IgD-negative memory B cell (primary cell): ENCODE measurements at regions not wholly inside any gene's neighbourhood (a gene's known extent, or its start where the extent isn't known, plus 50 kb on each side); places are given as distances from the start of the nearest gene placed in this dataset.

ENCODE experiments used
- H3K27ac Mint-ChIP-seq, 3 donors: one replicate each; pipeline ENCODE4 v1.8.0; 2020 to 2022; ENCODE audit warnings: mild to moderate bottlenecking in 3 of 3, mixed read lengths in 3 of 3, moderate library complexity in 1 of 3
- H3K27me3 Mint-ChIP-seq: one replicate; pipeline ENCODE4 v1.8.0; 2021; ENCODE audit warnings: mixed read lengths
- H3K36me3 Mint-ChIP-seq: one replicate; pipeline ENCODE4 v1.8.0; 2020; ENCODE audit warnings: mild to moderate bottlenecking, mixed read lengths
- H3K4me1 Mint-ChIP-seq, 3 donors: one replicate each; pipeline ENCODE4 v1.8.0; 2020 to 2022; ENCODE audit warnings: mixed read lengths in 3 of 3, mild to moderate bottlenecking in 1 of 3
- H3K4me3 Mint-ChIP-seq, 4 donors: one replicate each; pipeline ENCODE4 v1.8.0; 2020 to 2022; ENCODE audit warnings: mild to moderate bottlenecking in 4 of 4, mixed read lengths in 4 of 4, moderate library complexity in 3 of 4
- H3K9me3 Mint-ChIP-seq, 3 donors: one replicate each; pipeline ENCODE4 v1.8.0; 2020 to 2021; ENCODE audit warnings: mixed read lengths in 3 of 3, mild to moderate bottlenecking in 1 of 3

- no peaks in the 10 kb centered on the region for H3K4me1 Mint-ChIP-seq
- no peak overlapping the region for H3K4me3 Mint-ChIP-seq
- no peaks in the 10 kb centered on the region for H3K9me3 Mint-ChIP-seq
- H3K27me3 Mint-ChIP-seq = peaks cover 2% of the 10 kb centered on the region
- no peaks in the 10 kb centered on the region for H3K36me3 Mint-ChIP-seq
- H3K27ac Mint-ChIP-seq = no peak overlapping the region
These were observed 105.0 kb downstream of the VEGFA start for GRCh38 chr6:43874814-43875590.

- Mint-ChIP-seq H3K4me3 (no peak overlapping the region), H3K27me3 (peaks cover 2% of the 10 kb centered on the region), H3K9me3 (no peaks in the 10 kb centered on the region), H3K27ac (no peak overlapping the region), H3K4me1 (no peaks in the 10 kb centered on the region), H3K36me3 (no peaks in the 10 kb centered on the region)
These were observed 104.0 kb downstream of the VEGFA start for GRCh38 chr6:43873806-43874714.

GRCh38 chr6:43871933-43872332 lies 101.9 kb downstream of the VEGFA start:
- H3K36me3 Mint-ChIP-seq = no peaks in the 10 kb centered on the region
- peaks cover 2% of the 10 kb centered on the region for H3K27me3 Mint-ChIP-seq
- no peaks in the 10 kb centered on the region for H3K9me3 Mint-ChIP-seq

DNA sequence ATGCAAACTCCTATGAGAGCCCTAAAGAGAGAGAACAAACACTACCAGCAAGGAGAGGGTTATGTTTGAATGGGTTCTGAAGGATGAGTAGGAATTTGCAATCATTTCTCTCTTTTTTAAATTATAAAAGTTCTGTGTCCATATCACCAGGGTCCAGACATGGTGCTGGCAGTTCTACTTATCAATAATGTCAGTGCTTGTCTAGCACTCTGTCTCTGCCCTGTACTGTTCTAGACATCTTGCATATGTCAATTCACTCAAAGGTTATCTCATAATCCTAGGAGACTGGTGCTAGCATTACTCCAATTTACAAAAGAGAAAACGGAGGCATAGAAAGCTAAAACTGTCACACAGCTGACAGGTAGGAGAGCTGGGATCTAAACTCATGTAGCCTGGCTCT lies 101.3 kb downstream of the VEGFA start:
- no peaks in the 10 kb centered on the region for H3K4me1 Mint-ChIP-seq
- H3K36me3 Mint-ChIP-seq = no peaks in the 10 kb centered on the region
- H3K27me3 Mint-ChIP-seq = peaks cover 5% of the 10 kb centered on the region
- no peaks in the 10 kb centered on the region for H3K9me3 Mint-ChIP-seq
- H3K4me3 Mint-ChIP-seq = no peak overlapping the region
- no peak overlapping the region for H3K27ac Mint-ChIP-seq

More at GRCh38 chr6:43871933-43872332, 101.9 kb downstream of the VEGFA start:
- Mint-ChIP-seq H3K27ac (no peak overlapping the region), H3K4me3 (no peak overlapping the region), H3K4me1 (no peaks in the 10 kb centered on the region)

DNA sequence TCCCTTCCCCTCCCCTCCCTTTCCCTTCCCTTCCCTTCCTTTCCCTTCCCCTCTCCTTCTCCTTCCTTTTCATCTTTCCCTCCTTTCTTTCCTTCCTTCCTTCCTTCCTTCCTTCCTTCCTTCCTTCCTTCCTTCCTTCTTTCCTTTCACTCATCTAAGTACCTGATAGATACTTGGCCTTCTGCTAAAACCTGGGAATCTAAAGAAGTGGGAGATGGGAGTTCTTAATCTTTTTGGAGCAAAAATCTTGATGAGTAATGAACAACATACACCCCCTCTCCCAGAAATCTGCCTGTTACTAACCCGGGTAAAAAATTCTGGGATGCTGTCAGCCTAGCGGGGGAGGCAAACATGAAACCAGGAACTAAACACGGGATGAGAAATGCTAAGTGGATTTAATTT lies 100.7 kb downstream of the VEGFA start:
- H3K27ac Mint-ChIP-seq = no peak overlapping the region
- H3K4me1 Mint-ChIP-seq = no peaks in the 10 kb centered on the region
- no peak overlapping the region for H3K4me3 Mint-ChIP-seq
- no peaks in the 10 kb centered on the region for H3K9me3 Mint-ChIP-seq
- H3K36me3 Mint-ChIP-seq = no peaks in the 10 kb centered on the region
- H3K27me3 Mint-ChIP-seq = peaks cover 10% of the 10 kb centered on the region

DNA sequence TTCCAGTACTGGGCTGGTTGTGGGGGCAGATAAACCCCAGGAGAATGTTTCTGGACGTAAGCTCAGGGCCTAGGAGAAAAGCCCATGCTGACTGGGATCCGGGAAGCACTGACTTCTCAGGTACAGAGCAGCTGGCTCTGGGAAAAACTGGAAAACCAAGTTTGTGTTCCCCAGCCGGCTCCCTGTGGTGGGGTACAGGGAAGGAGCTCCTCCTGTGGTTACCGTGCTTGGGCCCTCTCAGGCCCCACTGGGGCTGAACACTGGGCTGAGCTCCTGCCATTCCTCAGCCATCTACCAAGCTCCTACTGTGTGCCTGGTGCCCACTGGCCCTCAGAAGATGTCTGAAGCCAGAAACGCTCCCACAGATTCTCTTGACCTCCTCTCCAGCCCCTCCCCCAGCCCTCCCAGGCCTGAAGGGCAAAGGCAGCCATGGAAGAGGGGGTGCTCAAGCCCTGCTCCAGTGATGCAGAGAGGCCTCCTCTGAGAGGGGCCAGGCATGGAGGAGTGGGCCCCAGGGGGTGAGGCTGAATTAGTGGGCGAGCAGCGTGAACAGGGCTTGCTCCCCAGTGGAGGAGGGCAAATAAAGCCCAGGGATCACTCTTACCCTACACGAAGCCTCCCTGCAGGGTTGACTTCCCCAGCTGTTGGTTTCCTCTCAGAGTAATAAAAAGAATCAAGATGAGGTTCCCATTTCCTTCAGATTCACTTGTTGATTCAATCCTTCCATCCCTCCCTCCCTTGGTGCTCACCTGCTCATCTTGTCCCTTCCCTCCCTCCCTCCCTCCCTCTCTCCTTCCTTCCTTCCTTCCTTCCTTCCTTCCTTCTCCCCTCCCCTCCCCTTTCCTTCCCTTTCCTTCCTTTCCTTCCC lies 100.0 kb downstream of the VEGFA start:
- H3K36me3 Mint-ChIP-seq = no peaks in the 10 kb centered on the region
- H3K4me1 Mint-ChIP-seq = no peaks in the 10 kb centered on the region
- H3K9me3 Mint-ChIP-seq = no peaks in the 10 kb centered on the region
- no peak overlapping the region for H3K4me3 Mint-ChIP-seq
- H3K27me3 Mint-ChIP-seq = peaks cover 13% of the 10 kb centered on the region
- no peak overlapping the region for H3K27ac Mint-ChIP-seq

DNA sequence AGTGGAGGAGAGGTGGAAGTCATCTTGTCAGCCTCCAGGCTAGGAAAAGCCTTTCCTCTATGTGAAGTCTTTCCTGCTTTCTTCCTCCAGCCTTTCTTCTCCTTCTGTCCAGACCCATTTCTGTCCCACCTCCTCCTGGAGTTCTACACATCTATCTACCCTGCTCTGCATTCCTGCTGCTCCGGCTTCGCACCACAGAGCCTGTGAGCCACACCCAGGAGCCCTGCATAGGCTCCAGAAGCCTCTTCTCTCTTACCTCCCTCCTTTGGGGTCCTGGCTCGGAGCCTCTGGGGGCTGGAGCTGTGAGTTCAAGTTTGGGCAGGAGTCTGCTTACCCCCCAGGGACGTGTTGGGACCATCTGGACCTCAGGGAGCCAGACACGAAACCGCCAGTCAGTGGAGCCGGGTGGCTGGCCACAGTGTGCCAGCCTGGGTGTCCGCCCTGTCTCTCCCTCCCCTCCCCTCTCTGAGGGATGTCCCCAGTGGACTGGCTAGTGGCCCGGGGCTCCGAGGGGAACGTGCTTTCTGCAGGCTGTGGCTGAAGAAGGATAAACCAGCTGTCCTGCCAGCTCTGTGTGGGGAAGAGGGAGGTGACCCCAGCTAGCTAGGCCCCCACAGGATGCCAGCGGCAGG lies 99.2 kb downstream of the VEGFA start:
- H3K36me3 Mint-ChIP-seq = no peaks in the 10 kb centered on the region
- H3K27me3 Mint-ChIP-seq = peaks cover 13% of the 10 kb centered on the region
- no peak overlapping the region for H3K4me3 Mint-ChIP-seq
- no peaks in the 10 kb centered on the region for H3K9me3 Mint-ChIP-seq
- H3K4me1 Mint-ChIP-seq = no peaks in the 10 kb centered on the region
- H3K27ac Mint-ChIP-seq = no peak overlapping the region

DNA sequence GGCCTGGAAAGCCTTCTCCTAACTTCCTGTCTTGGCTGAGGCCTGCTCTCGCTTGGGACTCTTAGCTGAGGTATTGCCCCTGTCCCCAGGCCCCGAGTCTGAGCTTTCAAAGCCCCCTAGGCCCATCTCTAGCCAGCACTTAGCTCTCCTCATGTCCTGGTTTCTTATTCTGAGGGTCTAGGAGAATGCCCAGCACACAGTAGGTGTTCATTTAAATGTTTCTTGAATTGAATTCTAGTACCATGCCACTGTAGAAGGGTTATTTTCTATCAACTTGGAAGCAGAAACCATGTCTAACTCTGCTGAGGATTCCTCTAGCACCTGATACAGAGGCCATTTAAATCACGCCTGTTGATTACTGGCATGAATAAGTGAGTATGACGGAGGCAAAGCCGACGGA lies 98.5 kb downstream of the VEGFA start:
- H3K4me3 Mint-ChIP-seq = no peak overlapping the region
- peak overlapping the region in 1 of 3 donors; percentile 18 for H3K27ac Mint-ChIP-seq
- H3K4me1 Mint-ChIP-seq = no peaks in the 10 kb centered on the region
- H3K27me3 Mint-ChIP-seq = peaks cover 13% of the 10 kb centered on the region
- no peaks in the 10 kb centered on the region for H3K9me3 Mint-ChIP-seq
- H3K36me3 Mint-ChIP-seq = no peaks in the 10 kb centered on the region

DNA sequence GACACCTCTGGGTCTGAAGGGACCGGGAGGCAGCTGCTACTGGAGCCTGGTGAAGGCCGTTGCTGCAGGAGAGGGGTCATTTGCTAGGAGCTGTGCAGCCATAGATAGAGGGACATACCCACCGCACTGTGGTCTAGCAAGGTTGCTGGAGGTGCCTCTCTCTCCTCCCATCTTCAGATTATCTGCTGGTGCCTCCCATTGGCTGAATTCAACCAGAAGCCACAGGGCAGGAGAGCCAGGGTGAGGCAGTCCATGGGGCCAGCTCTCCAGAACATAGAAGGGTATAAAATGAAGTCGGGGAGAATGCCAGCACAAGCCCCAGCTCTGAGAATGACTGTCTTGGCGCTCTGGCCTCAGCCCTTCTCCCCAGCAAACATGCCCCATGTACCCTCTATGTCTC lies 98.0 kb downstream of the VEGFA start:
- H3K4me1 Mint-ChIP-seq = no peaks in the 10 kb centered on the region
- H3K27ac Mint-ChIP-seq = no peak overlapping the region
- H3K27me3 Mint-ChIP-seq = peaks cover 16% of the 10 kb centered on the region
- no peaks in the 10 kb centered on the region for H3K9me3 Mint-ChIP-seq
- H3K4me3 Mint-ChIP-seq = no peak overlapping the region
- no peaks in the 10 kb centered on the region for H3K36me3 Mint-ChIP-seq

DNA sequence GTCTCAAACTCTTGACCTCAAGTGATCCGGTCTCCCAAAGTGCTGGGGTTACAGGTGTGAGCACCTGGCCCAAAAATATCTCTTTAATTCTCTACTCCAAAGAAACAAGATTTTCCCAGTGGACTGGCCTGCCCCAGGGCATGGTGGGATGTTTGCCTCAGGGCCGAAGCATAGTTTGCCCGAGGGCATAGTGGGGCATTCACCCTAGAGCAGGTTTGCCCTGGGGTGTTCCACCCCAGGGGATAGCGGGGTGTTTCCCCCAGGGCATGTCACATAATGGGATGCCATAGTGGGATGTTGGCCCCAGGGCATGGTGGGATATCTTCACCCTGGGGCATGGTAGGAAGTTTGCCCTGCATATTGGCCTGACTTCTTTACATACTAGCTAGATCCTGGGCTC lies 97.2 kb downstream of the VEGFA start:
- Mint-ChIP-seq H3K36me3 (no peaks in the 10 kb centered on the region), H3K9me3 (peaks cover 0 to 2% (median 0%) of the 10 kb centered on the region in 3 donors), H3K4me1 (no peaks in the 10 kb centered on the region), H3K4me3 (no peak overlapping the region), H3K27me3 (peaks cover 14% of the 10 kb centered on the region), H3K27ac (no peak overlapping the region)

GRCh38 chr6:43865932-43866645 lies 96.1 kb downstream of the VEGFA start:
- H3K27ac Mint-ChIP-seq = no peak overlapping the region
- no peaks in the 10 kb centered on the region for H3K36me3 Mint-ChIP-seq
- peaks cover 16% of the 10 kb centered on the region for H3K27me3 Mint-ChIP-seq
- H3K4me3 Mint-ChIP-seq = no peak overlapping the region
- H3K4me1 Mint-ChIP-seq = no peaks in the 10 kb centered on the region
- H3K9me3 Mint-ChIP-seq = peaks cover 0 to 2% (median 0%) of the 10 kb centered on the region in 3 donors

GRCh38 chr6:43865086-43865485 lies 95.1 kb downstream of the VEGFA start:
- peaks cover 16% of the 10 kb centered on the region for H3K27me3 Mint-ChIP-seq
- no peaks in the 10 kb centered on the region for H3K4me1 Mint-ChIP-seq
- H3K36me3 Mint-ChIP-seq = no peaks in the 10 kb centered on the region
- no peak overlapping the region for H3K4me3 Mint-ChIP-seq
- H3K27ac Mint-ChIP-seq = no peak overlapping the region
- peaks cover 0 to 2% (median 0%) of the 10 kb centered on the region in 3 donors for H3K9me3 Mint-ChIP-seq

GRCh38 chr6:43862925-43863324 lies 92.9 kb downstream of the VEGFA start:
- Mint-ChIP-seq H3K27ac (no peak overlapping the region), H3K36me3 (no peaks in the 10 kb centered on the region), H3K9me3 (peaks cover 0 to 2% (median 0%) of the 10 kb centered on the region in 3 donors), H3K4me3 (no peak overlapping the region), H3K4me1 (no peaks in the 10 kb centered on the region), H3K27me3 (peaks cover 26% of the 10 kb centered on the region)
